ENCODE measurements at regions not wholly inside any gene's neighbourhood (a gene's known extent, or its start where the extent isn't known, plus 50 kb on each side); places are given as distances from the start of the nearest gene placed in this dataset.

DNA sequence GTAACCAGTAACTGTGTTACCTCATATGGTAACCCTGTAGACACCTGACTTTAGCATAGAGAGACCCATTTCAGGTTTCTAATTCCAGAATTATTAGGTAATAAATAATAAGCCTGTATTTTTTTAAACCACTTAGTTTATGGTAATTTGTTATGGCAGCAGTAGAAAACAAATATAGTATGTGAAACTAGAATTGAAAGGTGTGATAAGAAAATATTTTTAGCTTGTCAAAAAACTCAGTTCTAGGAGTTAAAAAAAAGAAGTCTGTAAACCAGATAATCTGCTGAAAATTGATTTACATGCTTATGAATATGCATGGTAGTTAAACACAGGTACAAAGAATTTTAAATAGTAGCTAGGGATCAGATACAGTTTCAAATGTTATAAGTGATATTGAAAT is 695.0 kb upstream of the GJE1 start:
- no peak for DNase-seq (ENCODE audit: low read depth)
- no peak overlapping the region for H3K4me3 ChIP-seq (ENCODE audit: low read length)
- TF ChIP-seq, protein P1, sequence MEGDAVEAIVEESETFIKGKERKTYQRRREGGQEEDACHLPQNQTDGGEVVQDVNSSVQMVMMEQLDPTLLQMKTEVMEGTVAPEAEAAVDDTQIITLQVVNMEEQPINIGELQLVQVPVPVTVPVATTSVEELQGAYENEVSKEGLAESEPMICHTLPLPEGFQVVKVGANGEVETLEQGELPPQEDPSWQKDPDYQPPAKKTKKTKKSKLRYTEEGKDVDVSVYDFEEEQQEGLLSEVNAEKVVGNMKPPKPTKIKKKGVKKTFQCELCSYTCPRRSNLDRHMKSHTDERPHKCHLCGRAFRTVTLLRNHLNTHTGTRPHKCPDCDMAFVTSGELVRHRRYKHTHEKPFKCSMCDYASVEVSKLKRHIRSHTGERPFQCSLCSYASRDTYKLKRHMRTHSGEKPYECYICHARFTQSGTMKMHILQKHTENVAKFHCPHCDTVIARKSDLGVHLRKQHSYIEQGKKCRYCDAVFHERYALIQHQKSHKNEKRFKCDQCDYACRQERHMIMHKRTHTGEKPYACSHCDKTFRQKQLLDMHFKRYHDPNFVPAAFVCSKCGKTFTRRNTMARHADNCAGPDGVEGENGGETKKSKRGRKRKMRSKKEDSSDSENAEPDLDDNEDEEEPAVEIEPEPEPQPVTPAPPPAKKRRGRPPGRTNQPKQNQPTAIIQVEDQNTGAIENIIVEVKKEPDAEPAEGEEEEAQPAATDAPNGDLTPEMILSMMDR (conservative IDR thresholded peaks at IDR 0.05; ENCODE audit: low read depth, low read length), result no peak

DNA sequence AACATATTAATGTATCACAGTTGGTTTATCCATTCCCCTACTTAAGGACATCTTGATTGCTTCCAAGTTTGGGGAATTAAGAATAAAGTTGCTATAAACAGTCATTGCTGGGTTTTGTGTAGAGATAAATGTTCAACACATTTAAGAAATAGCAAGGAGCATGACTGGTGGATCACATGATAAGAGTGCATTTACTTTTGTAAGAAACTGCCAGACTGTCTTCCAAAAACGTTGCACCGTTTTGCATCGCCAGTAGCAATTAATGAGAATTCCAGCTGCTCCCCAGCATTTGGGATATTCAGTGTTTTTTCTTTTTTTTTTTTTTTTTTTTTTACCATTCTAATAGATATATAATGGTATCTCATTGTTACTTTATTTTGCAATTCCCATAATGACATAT is 695.7 kb upstream of the GJE1 start:
- TF ChIP-seq, protein P1 (conservative IDR thresholded peaks at IDR 0.05; ENCODE audit: low read depth, low read length), result no peak
- no peak for DNase-seq (ENCODE audit: low read depth)
- no peak overlapping the region for H3K4me3 ChIP-seq (ENCODE audit: low read length)

DNA sequence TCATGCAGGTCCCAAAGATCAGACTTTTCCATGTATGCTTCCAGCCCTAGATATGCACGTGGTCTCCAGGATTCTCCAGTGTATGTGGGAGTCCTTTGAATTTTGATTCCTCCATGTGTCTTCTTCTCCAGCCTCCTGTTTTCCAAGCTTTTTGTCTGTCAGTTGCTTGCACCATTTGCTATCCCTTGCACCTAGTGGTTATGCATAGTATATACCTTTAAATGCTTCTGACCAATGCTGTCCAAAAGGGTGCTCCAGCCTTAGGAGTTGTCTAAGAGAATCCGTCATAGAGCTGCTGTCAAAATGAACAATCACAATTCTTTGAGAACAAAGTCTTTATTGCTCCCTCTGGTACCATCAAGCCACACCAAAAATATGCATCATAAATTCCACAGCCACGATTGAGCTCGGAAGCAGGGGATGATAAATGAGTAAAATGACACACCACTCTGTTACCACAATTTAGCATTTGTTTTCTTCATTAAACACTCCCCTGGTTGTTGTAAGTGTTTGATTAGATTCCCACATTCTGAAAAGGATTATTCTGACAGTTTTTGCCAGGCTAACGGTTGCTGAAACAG is 706.2 kb upstream of the GJE1 start:
- no peak overlapping the region for H3K4me3 ChIP-seq (ENCODE audit: low read length)
- no peak for DNase-seq (ENCODE audit: low read depth)
- TF ChIP-seq, protein P1 (conservative IDR thresholded peaks at IDR 0.05; ENCODE audit: low read depth, low read length), result no peak

DNA sequence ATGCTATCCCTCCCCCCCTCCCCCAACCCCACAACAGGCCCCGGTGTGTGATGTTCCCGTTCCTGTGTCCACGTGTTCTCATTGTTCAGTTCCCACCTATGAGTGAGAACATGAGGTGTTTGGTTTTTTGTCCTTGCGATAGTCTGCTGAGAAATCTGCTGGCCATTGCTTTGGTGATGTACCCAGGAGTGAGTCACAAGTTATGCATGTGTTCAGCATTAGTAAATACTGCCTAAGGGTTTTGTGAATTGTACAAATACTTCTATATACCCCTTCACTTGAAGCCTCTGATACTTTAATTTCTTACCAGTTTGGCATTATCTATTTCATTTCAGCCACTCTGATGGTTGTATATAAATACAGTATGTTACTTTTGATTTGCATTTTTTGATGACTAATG is 711.3 kb upstream of the GJE1 start:
- no peak overlapping the region for H3K4me3 ChIP-seq (ENCODE audit: low read length)
- peak; percentile 39 for DNase-seq (ENCODE audit: low read depth)
- TF ChIP-seq, protein P1 (conservative IDR thresholded peaks at IDR 0.05; ENCODE audit: low read depth, low read length), result no peak

DNA sequence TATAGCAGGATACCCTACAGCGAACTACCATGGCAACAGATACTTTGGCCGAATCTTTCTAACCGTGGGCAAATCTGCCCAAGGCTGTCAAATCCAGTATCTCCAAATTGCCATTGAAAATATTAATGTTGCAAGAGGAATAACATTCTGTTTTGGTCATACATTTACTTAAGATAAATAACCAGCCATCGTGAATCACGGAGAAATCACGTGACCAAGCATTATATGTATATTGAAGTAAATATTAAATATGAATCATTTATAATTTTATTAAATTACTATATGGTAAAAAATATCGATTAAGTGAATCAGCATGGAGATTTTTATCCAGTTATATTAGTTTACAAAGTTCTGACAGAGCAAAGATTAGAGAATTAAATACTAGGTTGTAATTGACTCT is 714.6 kb upstream of the GJE1 start:
- TF ChIP-seq, protein P1 (conservative IDR thresholded peaks at IDR 0.05; ENCODE audit: low read depth, low read length), result no peak
- no peak for DNase-seq (ENCODE audit: low read depth)
- H3K4me3 ChIP-seq (ENCODE audit: low read length), result no peak overlapping the region

DNA sequence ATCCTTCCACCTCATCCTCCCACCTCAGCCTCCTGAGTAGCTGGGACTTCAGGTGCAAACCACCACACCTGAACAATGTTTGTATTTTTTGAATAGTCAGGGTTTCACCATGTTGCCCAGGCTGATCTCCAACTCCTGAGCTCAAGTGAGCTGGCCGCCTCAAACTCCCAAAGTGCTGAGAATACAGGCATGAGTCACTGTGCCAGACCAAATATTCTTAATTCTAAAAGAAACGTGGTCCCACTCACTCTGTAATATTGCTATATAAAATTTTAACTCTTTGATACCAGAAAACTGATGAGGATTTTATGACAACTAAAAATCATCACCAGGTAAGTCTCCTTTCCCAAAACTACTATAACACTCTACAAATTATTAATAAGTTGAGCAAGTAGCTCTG is 716.8 kb upstream of the GJE1 start:
- no peak overlapping the region for H3K4me3 ChIP-seq (ENCODE audit: low read length)
- no peak for DNase-seq (ENCODE audit: low read depth)
- TF ChIP-seq, protein P1 (conservative IDR thresholded peaks at IDR 0.05; ENCODE audit: low read depth, low read length), result no peak

DNA sequence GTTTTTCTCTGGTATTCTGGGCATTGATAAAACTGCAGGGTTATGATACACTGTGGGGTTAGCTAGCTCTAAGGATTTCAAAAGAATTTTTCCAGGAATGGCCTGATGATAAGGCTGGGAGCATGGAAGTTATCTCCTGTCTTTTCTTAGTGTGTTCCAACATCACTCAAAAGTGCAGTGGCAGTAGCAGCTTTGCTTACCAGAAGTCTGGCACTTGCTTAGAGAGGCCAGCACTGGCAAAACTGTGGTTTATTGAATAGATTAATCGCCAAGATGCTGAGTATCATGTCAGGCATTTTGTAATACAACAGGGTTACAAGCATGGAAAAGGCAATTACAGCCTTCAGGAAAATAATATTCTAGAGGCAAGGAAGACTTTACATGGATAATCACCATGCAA is 719.5 kb upstream of the GJE1 start:
- no peak overlapping the region for H3K4me3 ChIP-seq (ENCODE audit: low read length)
- TF ChIP-seq, protein P1 (conservative IDR thresholded peaks at IDR 0.05; ENCODE audit: low read depth, low read length), result no peak
- no peak for DNase-seq (ENCODE audit: low read depth)
